ENCODE measurements at regions not wholly inside any gene's neighbourhood (a gene's known extent, or its start where the extent isn't known, plus 50 kb on each side); places are given as distances from the start of the nearest gene placed in this dataset.

DNA sequence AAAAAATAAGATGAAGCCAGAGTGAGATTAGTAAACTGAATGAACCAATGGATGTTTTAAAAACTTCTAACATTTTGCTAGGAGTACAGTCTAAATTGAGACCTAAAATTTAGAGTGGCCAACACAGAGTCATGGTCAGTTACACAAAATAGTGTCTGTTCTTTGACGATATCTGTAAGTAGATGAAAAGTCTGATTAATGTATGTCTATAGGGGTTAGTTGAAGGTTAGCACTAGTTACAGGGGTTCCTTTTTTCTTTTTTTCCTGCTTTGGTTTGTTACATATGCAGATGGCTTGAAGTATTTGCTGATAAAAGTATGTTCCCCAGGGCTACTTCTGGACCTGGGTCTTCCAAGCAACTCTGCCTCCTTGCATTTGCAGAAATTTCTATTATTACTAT is 90.1 kb upstream of the MTPN start:
- no peak for TF ChIP-seq POLR2A (IDR thresholded peaks at IDR 0.05)
- TF ChIP-seq, protein P1, sequence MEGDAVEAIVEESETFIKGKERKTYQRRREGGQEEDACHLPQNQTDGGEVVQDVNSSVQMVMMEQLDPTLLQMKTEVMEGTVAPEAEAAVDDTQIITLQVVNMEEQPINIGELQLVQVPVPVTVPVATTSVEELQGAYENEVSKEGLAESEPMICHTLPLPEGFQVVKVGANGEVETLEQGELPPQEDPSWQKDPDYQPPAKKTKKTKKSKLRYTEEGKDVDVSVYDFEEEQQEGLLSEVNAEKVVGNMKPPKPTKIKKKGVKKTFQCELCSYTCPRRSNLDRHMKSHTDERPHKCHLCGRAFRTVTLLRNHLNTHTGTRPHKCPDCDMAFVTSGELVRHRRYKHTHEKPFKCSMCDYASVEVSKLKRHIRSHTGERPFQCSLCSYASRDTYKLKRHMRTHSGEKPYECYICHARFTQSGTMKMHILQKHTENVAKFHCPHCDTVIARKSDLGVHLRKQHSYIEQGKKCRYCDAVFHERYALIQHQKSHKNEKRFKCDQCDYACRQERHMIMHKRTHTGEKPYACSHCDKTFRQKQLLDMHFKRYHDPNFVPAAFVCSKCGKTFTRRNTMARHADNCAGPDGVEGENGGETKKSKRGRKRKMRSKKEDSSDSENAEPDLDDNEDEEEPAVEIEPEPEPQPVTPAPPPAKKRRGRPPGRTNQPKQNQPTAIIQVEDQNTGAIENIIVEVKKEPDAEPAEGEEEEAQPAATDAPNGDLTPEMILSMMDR (IDR thresholded peaks at IDR 0.05), result no peak

Measured in upper lobe of left lung (tissue), 4 donors.